ENCODE measurements at regions not wholly inside any gene's neighbourhood (a gene's known extent, or its start where the extent isn't known, plus 50 kb on each side); places are given as distances from the start of the nearest gene placed in this dataset.

- no peak for TF ChIP-seq CTCF (IDR thresholded peaks at IDR 0.05)
- TF ChIP-seq POLR2A (IDR thresholded peaks at IDR 0.05) = no peak
Measured at GRCh38 chr9:106713206-106713605, 149.8 kb upstream of the ZNF462 start.

Measured in heart left ventricle (tissue), 13 donors.